GM19467 (cell line): ENCODE measurements at regions not wholly inside any gene's neighbourhood (a gene's known extent, or its start where the extent isn't known, plus 50 kb on each side); places are given as distances from the start of the nearest gene placed in this dataset.
"Not testable (repeated sequence)": the region's sequence is repeated elsewhere in the genome, so short reads cannot be mapped to it uniquely, and the experiment has no call there.

Source experiments
- ATAC-seq: cut with Tn5 transposase; IDR thresholded peaks from one replicate; pipeline ENCODE4 v1.9.1; 2021; ENCODE audit warnings: mild to moderate bottlenecking, moderate library complexity; ENCODE audit not compliant: unreplicated experiment

GRCh38 chr20:47865451-47865850 is 80.2 kb upstream of the SULF2 start:
- ATAC-seq = no peak

DNA sequence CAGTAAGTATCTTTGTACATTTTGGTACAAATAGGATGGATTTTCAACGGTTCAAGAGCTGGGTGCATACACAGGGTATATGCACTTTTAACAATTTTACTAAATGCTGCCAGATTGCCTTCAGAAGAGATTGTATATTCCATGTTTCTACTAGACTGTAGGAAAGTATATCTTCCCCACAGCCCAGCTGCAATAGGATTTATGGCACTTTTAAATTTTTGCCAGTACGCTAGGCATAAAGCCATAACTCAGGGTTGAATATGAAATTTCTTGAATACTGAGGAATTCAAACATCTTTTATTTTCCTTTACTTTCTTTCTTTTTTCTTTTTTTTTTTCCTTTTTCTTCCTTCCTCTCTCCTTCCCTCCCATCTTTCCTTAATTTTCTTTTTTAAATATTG is 78.7 kb upstream of the SULF2 start:
- ATAC-seq = no peak

GRCh38 chr20:47863315-47863965 is 78.2 kb upstream of the SULF2 start:
- ATAC-seq = no peak

GRCh38 chr20:47862574-47863240 is 77.4 kb upstream of the SULF2 start:
- no peak for ATAC-seq

DNA sequence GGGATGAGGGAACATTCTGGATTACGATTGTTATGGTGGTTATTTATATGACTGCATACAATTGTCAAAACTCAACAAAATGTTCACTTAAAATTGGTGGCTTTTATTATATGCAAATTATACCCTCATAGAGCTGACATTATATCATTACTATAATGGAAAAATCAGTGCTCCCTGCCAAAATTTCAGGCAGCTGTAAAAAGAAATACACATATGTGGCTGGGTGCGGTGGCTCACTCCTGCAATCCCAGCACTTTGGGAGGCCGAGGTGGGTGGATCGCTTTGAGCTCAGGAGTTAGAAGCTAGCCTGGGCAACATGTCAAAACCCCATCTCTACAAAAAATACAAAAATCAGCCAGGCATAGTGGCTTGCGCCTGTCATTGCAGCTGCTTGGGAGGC is 75.8 kb upstream of the SULF2 start:
- ATAC-seq = no peak

GRCh38 chr20:47860049-47860830 is 75.0 kb upstream of the SULF2 start:
- ATAC-seq = no peak

- ATAC-seq = no peak
These were observed 74.0 kb upstream of the SULF2 start for GRCh38 chr20:47859278-47859677.

- no peak for ATAC-seq
These were observed 72.5 kb upstream of the SULF2 start for GRCh38 chr20:47857569-47858464.

DNA sequence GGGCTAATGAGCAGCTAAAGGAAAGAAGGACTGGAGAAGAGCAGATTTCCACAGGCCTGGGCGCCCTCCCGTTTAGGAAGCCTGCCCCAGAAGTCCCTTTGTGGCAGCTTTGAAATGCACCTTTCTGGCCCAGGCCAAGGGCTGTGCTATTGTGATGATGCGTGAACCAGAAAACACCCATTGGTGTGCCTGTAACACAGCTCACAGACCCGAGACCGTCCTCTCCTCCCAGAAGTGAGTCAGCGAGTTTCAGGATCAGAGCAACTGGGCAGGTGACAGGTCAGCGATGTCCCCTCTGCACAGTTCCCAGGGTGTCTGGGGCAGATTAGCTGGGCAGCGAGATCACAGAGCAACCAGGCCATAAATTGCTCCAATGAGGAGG is 71.9 kb upstream of the SULF2 start:
- ATAC-seq = no peak

DNA sequence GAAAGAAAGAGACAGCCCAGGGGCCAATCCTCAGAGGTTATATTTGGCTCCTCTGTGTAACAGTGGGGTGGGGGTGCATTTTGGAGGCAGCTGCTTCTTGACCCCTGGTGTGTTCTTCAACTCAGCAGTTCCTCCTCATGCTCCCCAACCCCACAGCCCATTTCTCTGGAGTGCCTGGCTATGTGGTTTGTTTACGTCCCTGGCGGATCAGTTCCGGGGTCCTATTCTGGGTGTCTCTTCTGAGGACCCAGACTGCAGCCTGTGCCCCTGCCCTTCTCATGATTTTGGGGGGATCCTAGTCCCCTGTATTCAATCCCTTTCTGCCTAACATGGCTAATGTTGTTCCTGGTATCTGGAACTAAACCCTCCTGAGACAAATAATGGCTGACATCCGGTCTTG is 70.5 kb upstream of the SULF2 start:
- ATAC-seq = no peak

GRCh38 chr20:47854687-47855212 is 69.5 kb upstream of the SULF2 start:
- no peak for ATAC-seq

GRCh38 chr20:47851774-47852173 is 66.5 kb upstream of the SULF2 start:
- ATAC-seq = no peak

- no peak for ATAC-seq
These were observed 64.9 kb upstream of the SULF2 start for GRCh38 chr20:47850146-47850545.

DNA sequence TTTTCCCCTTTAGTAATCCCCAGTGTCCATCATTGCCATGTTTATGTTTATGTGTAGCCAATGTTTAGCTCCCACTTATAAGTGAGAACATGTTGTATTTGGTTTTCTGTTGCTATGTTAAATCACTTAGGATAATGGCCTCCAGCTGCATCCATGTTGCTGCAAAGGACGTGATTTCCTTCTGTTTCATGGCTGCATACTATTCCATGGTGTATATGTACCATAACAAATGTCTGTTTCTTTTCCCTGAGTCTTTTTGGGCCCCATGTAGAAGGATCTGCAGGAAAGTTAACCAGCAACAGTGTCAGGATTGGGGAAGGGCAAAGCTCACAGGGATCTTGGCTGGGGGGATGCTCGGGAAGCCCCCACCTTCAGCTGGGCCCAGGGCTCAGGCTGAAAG is 64.3 kb upstream of the SULF2 start:
- ATAC-seq = no peak

DNA sequence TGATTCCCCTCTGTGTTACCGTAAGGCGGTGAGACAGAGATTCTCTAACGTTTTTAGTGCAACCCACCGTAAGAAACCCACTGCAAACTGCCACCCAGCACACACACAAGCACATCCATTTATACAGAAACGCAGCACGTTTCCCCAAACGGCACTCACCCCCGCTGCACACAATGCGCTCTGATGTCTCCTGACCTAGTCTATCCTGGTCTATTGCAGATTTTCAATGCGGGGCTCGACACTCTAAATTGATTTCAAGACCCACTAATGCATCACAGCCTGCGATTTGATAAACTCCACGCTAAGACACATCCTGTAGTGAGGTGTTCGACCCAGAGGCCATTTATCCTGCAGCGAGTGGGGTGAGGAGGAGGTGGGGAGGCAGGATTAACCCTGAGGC is 63.7 kb upstream of the SULF2 start:
- no peak for ATAC-seq

GRCh38 chr20:47848534-47848933 is 63.3 kb upstream of the SULF2 start:
- not testable (repeated sequence) for ATAC-seq

GRCh38 chr20:47847884-47848485 is 62.7 kb upstream of the SULF2 start:
- ATAC-seq = no peak

GRCh38 chr20:47847220-47847619 is 61.9 kb upstream of the SULF2 start:
- not testable (repeated sequence) for ATAC-seq

DNA sequence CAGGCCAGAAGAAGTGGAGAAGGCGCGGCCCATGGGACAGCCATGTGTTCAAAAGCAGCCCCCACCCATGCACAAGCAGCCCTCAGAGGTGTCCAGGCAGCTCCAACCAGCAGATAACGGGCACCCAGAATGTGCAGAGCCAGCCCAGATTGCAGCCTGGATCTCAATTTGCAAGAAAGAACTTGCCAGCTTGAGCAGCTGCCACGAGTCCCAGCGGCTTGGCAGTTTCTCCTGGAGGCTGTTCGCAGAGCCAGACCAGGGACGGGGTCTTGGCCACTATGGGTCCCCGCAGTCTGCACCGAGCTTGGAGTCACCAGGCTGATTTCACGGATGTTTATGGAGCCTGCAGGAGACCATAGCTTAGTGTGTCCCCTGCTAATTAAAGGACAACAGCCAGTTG is 61.4 kb upstream of the SULF2 start:
- not testable (repeated sequence) for ATAC-seq

DNA sequence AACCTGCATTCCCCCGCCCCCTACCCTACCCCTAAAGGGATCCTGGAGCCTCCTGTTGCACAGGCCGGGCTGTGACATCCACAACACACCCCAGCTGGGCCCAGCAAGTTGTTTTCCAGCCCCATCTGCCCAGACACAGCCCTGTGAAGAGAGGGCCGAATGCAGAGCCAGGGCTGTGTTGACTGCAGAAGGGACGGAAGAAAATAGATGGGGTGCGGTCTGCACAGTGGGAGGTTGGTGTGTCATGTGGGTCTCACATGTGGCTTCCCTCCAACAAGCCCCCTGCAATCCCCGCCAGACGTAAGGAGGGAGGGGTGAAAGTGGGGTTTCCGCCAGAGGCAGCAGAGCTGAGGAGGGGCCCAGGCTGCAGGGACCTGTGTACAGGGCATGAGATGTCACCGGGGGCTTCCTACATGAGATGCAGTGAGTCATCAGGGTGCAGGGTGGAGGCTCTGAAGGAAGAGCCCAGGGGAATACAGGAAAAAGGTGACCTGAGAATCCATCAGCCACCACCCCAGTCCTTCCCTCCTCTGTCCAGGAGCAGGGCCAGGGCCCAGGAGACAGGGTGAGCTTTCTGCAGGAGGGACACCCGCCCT is 60.2 kb upstream of the SULF2 start:
- not testable (repeated sequence) for ATAC-seq
